Astrocyte (in vitro differentiated cells and primary cell): ENCODE measurements at regions not wholly inside any gene's neighbourhood (a gene's known extent, or its start where the extent isn't known, plus 50 kb on each side); places are given as distances from the start of the nearest gene placed in this dataset.

ENCODE experiments used
- CTCF ChIP-seq: IDR thresholded peaks from 2 replicates; pipeline ENCODE4 v1.5.1; 2011; ENCODE audit warnings: low read depth, mild to moderate bottlenecking, inconsistent platforms, low read length, moderate library complexity; ENCODE audit not compliant: insufficient read depth
- EZH2 ChIP-seq: IDR thresholded peaks from 2 replicates; pipeline ENCODE4 v1.6.1; 2012; ENCODE audit warnings: mild to moderate bottlenecking, low read length, inconsistent platforms; ENCODE audit not compliant: insufficient read depth

DNA sequence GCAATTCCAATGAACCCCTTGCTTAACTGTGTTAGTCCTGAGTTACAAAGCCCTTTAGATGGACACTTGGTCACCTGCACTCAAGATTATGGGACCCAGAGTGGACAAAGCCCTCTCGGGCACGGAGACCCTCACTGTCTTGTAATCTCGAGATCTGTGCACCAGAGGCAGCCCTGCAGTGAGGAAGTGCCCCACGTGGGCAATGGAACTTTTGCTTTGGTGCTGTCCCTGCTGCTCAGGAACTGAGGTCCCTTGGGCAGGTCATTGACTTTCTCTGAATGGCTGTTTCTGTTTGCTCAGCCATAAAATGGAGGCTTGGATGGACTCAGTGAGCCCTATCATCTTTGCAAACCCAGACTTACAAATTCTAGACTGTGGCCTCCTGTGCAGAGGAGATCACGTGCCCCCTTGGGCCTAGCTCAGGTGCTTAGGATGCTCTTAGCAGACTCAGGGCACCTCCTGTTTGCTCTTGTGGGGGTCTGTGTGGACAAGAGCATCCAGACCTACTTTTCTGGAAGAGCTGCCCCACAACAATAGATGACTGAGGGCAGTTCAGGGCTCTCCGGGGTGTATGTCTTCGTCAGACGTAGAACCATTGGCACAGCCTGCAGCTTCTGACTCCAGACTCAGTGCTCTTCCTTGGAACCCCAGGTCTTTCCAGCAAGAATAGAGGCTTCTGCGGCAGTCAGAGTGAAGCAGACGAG lies 94.5 kb upstream of the HS6ST1 start:
- no peak for TF ChIP-seq CTCF
- TF ChIP-seq EZH2: no peak
